ENCODE measurements at regions not wholly inside any gene's neighbourhood (a gene's known extent, or its start where the extent isn't known, plus 50 kb on each side); places are given as distances from the start of the nearest gene placed in this dataset.

- no peak for ATAC-seq
- no peak overlapping the region for H3K27ac ChIP-seq
- intact Hi-C loops (cut with DNase I), result no loop called here
- no CpG with 5 or more reads among the region's 3 CpGs for WGBS (ENCODE audit: insufficient coverage, low coverage, low lambda C conversion rate, missing lambda C conversion rate)
- no peaks in the 10 kb centered on the region for H3K27me3 ChIP-seq
- DNase-seq, result no peak
- no peaks in the 10 kb centered on the region for H3K9me3 ChIP-seq
- TF ChIP-seq POLR2A (IDR thresholded peaks at IDR 0.05) (no peak), CTCF (IDR thresholded peaks at IDR 0.05) (no peak)
- no peaks in the 10 kb centered on the region for H3K4me1 ChIP-seq
- H3K36me3 ChIP-seq, result no peaks in the 10 kb centered on the region
- H3K4me3 ChIP-seq, result no peak overlapping the region
Measured at GRCh38 chr16:50497592-50497991, 50.6 kb upstream of the NKD1 start.

- H3K4me1 ChIP-seq, result no peaks in the 10 kb centered on the region
- WGBS (ENCODE audit: insufficient coverage, low coverage, low lambda C conversion rate, missing lambda C conversion rate), result 95% methylated on average over 2 of the region's 2 CpGs
- DNase-seq (no peak), ATAC-seq (no peak)
- H3K27me3 ChIP-seq, result no peaks in the 10 kb centered on the region
- H3K9me3 ChIP-seq, result no peaks in the 10 kb centered on the region
- intact Hi-C loops (cut with DNase I), result no loop called here
- H3K4me3 ChIP-seq, result no peak overlapping the region
- TF ChIP-seq POLR2A (IDR thresholded peaks at IDR 0.05) (no peak), CTCF (IDR thresholded peaks at IDR 0.05) (no peak)
- no peaks in the 10 kb centered on the region for H3K36me3 ChIP-seq
- no peak overlapping the region for H3K27ac ChIP-seq
Measured at GRCh38 chr16:50496990-50497389, 51.2 kb upstream of the NKD1 start.

DNA sequence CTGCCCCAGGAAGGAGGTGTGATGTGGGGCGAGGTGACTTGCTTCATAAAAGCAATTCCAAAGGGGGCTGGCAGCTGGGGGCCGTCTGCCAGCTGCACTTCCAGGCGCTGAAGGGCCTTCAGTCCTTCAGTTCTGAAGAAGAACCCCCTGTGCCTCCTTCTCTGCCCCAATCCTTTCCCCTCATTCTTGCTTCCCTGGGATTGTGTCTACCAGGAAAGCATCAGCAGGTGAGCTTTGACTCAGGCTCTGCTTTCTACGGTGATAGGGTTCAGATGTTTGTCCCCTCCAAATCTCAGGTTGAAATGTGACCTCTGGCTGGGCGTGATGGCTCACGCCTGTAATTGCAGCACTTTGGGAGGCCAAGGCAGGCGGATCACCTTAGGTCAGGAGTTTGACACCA lies 52.5 kb upstream of the NKD1 start:
- ATAC-seq (no peak), DNase-seq (no peak)
- Histone ChIP-seq H3K4me3 (no peak overlapping the region), H3K36me3 (no peaks in the 10 kb centered on the region), H3K4me1 (no peaks in the 10 kb centered on the region), H3K27me3 (no peaks in the 10 kb centered on the region), H3K27ac (no peak overlapping the region), H3K9me3 (no peaks in the 10 kb centered on the region)
- 89% methylated on average over 5 of the region's 7 CpGs for WGBS (ENCODE audit: insufficient coverage, low coverage, low lambda C conversion rate, missing lambda C conversion rate)
- intact Hi-C loops (cut with DNase I), result no loop called here
- no peak for TF ChIP-seq POLR2A (IDR thresholded peaks at IDR 0.05)
- TF ChIP-seq CTCF (IDR thresholded peaks at IDR 0.05), result no peak

GRCh38 chr16:50494501-50495491 lies 53.4 kb upstream of the NKD1 start:
- Histone ChIP-seq H3K27ac (no peak overlapping the region), H3K27me3 (no peaks in the 10 kb centered on the region), H3K4me3 (no peak overlapping the region), H3K36me3 (no peaks in the 10 kb centered on the region), H3K9me3 (no peaks in the 10 kb centered on the region), H3K4me1 (no peaks in the 10 kb centered on the region)
- ATAC-seq (no peak), DNase-seq (no peak)
- WGBS (ENCODE audit: insufficient coverage, low coverage, low lambda C conversion rate, missing lambda C conversion rate), result 71% methylated on average over 10 of the region's 11 CpGs
- TF ChIP-seq CTCF (IDR thresholded peaks at IDR 0.05) (no peak), POLR2A (IDR thresholded peaks at IDR 0.05) (no peak)
- intact Hi-C loops (cut with DNase I), result no loop called here
